ENCODE measurements at regions not wholly inside any gene's neighbourhood (a gene's known extent, or its start where the extent isn't known, plus 50 kb on each side); places are given as distances from the start of the nearest gene placed in this dataset.

- ChIA-PET POLR2A (no interaction called here), CTCF (no interaction called here)
- DNase-seq (ENCODE audit: extremely low spot score), result no peak
- TF ChIP-seq, protein P1, sequence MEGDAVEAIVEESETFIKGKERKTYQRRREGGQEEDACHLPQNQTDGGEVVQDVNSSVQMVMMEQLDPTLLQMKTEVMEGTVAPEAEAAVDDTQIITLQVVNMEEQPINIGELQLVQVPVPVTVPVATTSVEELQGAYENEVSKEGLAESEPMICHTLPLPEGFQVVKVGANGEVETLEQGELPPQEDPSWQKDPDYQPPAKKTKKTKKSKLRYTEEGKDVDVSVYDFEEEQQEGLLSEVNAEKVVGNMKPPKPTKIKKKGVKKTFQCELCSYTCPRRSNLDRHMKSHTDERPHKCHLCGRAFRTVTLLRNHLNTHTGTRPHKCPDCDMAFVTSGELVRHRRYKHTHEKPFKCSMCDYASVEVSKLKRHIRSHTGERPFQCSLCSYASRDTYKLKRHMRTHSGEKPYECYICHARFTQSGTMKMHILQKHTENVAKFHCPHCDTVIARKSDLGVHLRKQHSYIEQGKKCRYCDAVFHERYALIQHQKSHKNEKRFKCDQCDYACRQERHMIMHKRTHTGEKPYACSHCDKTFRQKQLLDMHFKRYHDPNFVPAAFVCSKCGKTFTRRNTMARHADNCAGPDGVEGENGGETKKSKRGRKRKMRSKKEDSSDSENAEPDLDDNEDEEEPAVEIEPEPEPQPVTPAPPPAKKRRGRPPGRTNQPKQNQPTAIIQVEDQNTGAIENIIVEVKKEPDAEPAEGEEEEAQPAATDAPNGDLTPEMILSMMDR (IDR thresholded peaks at IDR 0.05; ENCODE audit: control extremely low read depth, extremely low read depth, low read depth, missing control alignments), result no peak
Observed at GRCh38 chr19:27674701-27675100, 1538.2 kb downstream of the UQCRFS1 start.

DNA sequence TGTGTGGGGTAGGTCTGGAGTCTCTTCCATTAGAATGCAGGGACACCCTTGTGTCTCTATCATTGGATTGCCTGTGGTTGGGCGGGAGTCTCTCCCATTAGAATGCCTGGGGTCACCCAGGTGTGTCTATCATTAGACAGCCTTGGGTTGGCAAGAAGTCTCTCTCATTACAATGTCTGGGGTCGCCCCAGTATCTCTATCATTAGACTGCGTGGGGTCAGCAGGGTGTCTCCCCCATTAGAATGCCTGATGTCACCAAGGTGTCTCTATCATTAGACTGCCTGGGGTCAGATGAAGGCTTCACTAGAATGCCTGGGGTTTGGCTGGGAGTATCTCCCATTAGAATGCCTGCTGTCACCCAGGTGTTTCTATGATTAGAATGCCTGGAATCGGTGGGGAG lies 1539.0 kb downstream of the UQCRFS1 start:
- TF ChIP-seq, protein P1 (IDR thresholded peaks at IDR 0.05; ENCODE audit: control extremely low read depth, extremely low read depth, low read depth, missing control alignments), result no peak

GRCh38 chr19:27672309-27673047 lies 1540.5 kb downstream of the UQCRFS1 start:
- POLR2A ChIA-PET, result no interaction called here
- TF ChIP-seq, protein P1 (IDR thresholded peaks at IDR 0.05; ENCODE audit: control extremely low read depth, extremely low read depth, low read depth, missing control alignments), result no peak
- no peak for DNase-seq (ENCODE audit: extremely low spot score)

More for the DNA sequence above, 1539.0 kb downstream of the UQCRFS1 start:
- ChIA-PET POLR2A (no interaction called here), CTCF (no interaction called here)
- DNase-seq (ENCODE audit: extremely low spot score), result no peak

DNA sequence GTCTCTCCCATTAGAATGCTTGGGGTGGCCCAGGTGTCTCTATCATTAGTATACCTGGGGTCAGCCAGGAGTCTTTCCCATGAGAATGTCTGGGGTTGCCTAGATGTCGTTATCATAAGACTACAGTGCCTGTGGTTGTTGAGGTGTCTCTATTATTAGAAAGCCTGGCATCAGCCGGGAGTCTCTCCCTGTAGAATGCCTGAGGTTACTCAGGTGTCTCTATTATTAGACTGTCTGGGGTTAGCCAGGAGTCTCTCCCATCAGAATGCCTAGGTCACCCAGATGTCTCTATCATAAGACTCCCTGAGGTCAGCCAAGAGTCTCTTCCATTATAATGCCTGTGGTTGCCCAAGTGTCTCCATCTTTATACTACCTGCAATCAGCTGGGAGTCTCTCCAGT lies 1541.1 kb downstream of the UQCRFS1 start:
- no peak for DNase-seq (ENCODE audit: extremely low spot score)
- ChIA-PET CTCF (no interaction called here), POLR2A (no interaction called here)
- TF ChIP-seq, protein P1 (IDR thresholded peaks at IDR 0.05; ENCODE audit: control extremely low read depth, extremely low read depth, low read depth, missing control alignments), result no peak

More at GRCh38 chr19:27672309-27673047, 1540.5 kb downstream of the UQCRFS1 start:
- CTCF ChIA-PET, result no interaction called here

DNA sequence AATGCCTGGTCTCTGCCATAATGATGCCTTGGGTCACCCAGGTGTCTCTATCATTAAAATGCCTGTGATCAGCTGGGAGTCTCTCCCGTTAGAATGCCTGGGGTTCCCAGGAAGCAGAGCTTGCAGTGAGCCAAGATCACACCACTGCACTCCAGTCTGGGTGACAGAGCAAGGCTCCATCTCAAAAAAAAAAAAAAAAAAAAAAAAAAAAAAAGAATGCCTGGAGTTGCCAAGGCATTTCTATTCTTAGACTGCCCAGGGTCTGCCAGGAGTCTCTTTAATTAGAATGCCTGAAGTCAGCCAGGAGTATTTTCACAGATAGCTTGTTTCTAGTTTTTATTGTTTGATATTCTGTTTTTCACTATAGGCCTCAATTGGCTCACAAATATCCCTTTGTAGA lies 1552.5 kb downstream of the UQCRFS1 start:
- POLR2A ChIA-PET, result no interaction called here
- TF ChIP-seq, protein P1 (IDR thresholded peaks at IDR 0.05; ENCODE audit: control extremely low read depth, extremely low read depth, low read depth, missing control alignments), result no peak
- CTCF ChIA-PET, result interaction anchor here (2.3 kb wide), 1 partner anchor 25 kb away, joined by 5 read pairs; no protein-coding TSS in a partner anchor
- DNase-seq (ENCODE audit: extremely low spot score), result no peak

- no peak for DNase-seq (ENCODE audit: extremely low spot score)
- ChIA-PET CTCF (no interaction called here), POLR2A (no interaction called here)
- TF ChIP-seq, protein P1 (IDR thresholded peaks at IDR 0.05; ENCODE audit: control extremely low read depth, extremely low read depth, low read depth, missing control alignments), result no peak
Observed at GRCh38 chr19:27657271-27658051, 1555.5 kb downstream of the UQCRFS1 start.
